ENCODE measurements at regions not wholly inside any gene's neighbourhood (a gene's known extent, or its start where the extent isn't known, plus 50 kb on each side); places are given as distances from the start of the nearest gene placed in this dataset.

DNA sequence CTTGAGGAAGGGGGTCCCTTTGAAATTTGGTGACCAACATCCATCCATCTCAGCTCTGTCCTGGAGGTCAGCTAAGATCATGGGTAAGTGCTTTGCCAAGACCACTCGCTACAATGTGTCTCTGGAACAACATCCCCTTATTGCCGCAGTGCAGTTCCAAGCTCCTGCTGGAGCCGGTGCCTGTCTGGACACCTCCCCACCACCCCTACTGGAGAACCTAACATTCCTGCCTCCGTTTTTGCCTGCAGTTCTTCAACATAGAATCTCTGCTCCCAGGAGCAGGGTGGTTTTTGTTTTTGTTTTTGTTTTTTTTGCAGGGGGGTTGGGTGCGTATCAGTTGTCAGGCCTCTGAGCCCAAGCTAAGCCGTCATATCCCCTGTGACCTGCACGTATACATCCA lies 51.2 kb upstream of the FXYD4 start:
- DNase-seq (ENCODE audit: low spot score), result no peak

- DNase-seq (ENCODE audit: low spot score), result no peak
Measured at GRCh38 chr10:43318976-43319960, 52.2 kb upstream of the FXYD4 start.

- DNase-seq (ENCODE audit: low spot score), result no peak
Measured at GRCh38 chr10:43318456-43318855, 51.6 kb upstream of the RASGEF1A start.

DNA sequence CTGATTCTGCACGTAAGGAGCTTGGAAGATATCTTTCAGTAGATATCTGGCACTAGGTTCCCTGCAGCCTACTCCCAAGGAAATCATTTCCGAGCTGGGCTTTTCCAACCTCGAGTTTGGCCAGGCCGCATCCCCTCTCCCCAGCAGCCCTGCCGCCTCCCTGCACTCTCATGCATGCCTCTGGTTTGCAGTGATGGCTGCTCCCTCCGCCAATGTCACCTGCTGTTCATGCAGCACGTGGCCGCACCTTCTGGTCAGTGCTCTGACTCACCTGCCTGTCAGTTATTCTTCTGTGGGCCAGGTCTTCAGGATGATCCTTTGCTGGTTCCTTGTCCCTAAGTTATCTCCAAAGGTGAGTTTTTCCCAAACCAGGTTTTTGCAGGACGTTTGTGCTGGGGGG lies 50.6 kb upstream of the RASGEF1A start:
- no peak for DNase-seq (ENCODE audit: low spot score)

DNA sequence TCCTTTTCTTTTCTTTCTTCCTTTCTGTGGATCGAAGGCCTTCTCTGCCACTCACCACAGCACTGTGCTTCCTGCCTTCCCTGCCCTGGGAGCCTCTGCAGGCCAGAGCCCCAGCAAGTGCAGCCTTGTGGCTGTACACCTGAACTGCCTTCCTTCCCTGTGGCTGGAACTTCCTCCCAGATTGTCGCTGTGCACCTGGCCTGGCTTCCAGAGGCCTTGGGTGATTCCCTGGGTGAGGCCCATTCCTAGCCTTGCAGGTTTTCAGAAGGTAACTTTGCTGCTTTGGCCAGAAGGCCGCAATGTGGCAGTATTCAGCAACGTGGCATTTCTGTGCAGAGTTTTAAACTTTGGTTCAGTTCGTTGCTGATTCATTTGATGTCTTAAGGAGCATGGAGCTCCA lies 50.1 kb upstream of the RASGEF1A start:
- peak; percentile 51 for DNase-seq (ENCODE audit: low spot score)
